NK-92 treated with Interleukin-12 subunit alpha and Interleukin-12 subunit beta, amount 100 ng/mL, for 24 hours (cell line): ENCODE measurements at regions not wholly inside any gene's neighbourhood (a gene's known extent, or its start where the extent isn't known, plus 50 kb on each side); places are given as distances from the start of the nearest gene placed in this dataset.
"Not testable (repeated sequence)": the region's sequence is repeated elsewhere in the genome, so short reads cannot be mapped to it uniquely, and the experiment has no call there.

Source experiments
- DNase-seq: peaks from one replicate; lab custom pipeline; 2025; lab: John Stamatoyannopoulos, UW

GRCh38 chr11:82210011-82210410 is 523.7 kb downstream of the FAM181B start:
- DNase-seq: no peak

GRCh38 chr11:82195283-82195682 is 538.4 kb downstream of the FAM181B start:
- DNase-seq: no peak

GRCh38 chr11:82194521-82194920 is 539.1 kb downstream of the FAM181B start:
- DNase-seq: no peak

- no peak for DNase-seq
Observed at GRCh38 chr11:82191695-82192094, 542.0 kb downstream of the FAM181B start.

- DNase-seq: no peak
Observed at GRCh38 chr11:82185925-82186324, 547.7 kb downstream of the FAM181B start.

GRCh38 chr11:82184966-82185365 is 548.7 kb downstream of the FAM181B start:
- no peak for DNase-seq

- DNase-seq: no peak
Observed at GRCh38 chr11:82183346-82183745, 550.3 kb downstream of the FAM181B start.

- DNase-seq: not testable (repeated sequence)
Observed at GRCh38 chr11:82182697-82183096, 551.0 kb downstream of the FAM181B start.

- not testable (repeated sequence) for DNase-seq
Observed at GRCh38 chr11:82181796-82182195, 551.9 kb downstream of the FAM181B start.

- DNase-seq: no peak
Observed at GRCh38 chr11:82176945-82177344, 556.7 kb downstream of the FAM181B start.

GRCh38 chr11:82176365-82176764 is 557.3 kb downstream of the FAM181B start:
- no peak for DNase-seq

GRCh38 chr11:82174610-82175009 is 559.1 kb downstream of the FAM181B start:
- no peak for DNase-seq

GRCh38 chr11:82146789-82147188 is 586.9 kb downstream of the FAM181B start:
- DNase-seq: no peak

- DNase-seq: no peak
Observed at GRCh38 chr11:82118946-82119345, 614.7 kb downstream of the FAM181B start.

GRCh38 chr11:82117362-82117761 is 616.3 kb downstream of the FAM181B start:
- no peak for DNase-seq

- no peak for DNase-seq
Observed at GRCh38 chr11:82105331-82105998, 628.2 kb downstream of the FAM181B start.

GRCh38 chr11:82092904-82093303 is 640.8 kb downstream of the FAM181B start:
- DNase-seq: no peak

GRCh38 chr11:82089426-82089825 is 644.2 kb downstream of the FAM181B start:
- no peak for DNase-seq

- no peak for DNase-seq
Observed at GRCh38 chr11:82085493-82085892, 648.2 kb downstream of the FAM181B start.

GRCh38 chr11:82082976-82083375 is 650.7 kb downstream of the FAM181B start:
- DNase-seq: no peak

GRCh38 chr11:82080160-82080559 is 653.5 kb downstream of the FAM181B start:
- no peak for DNase-seq

GRCh38 chr11:82076126-82076525 is 657.5 kb downstream of the FAM181B start:
- no peak for DNase-seq

- no peak for DNase-seq
Observed at GRCh38 chr11:82059505-82059904, 674.2 kb downstream of the FAM181B start.

GRCh38 chr11:82056450-82056849 is 677.2 kb downstream of the FAM181B start:
- no peak for DNase-seq
